OCI-LY7 (cell line): ENCODE measurements at regions not wholly inside any gene's neighbourhood (a gene's known extent, or its start where the extent isn't known, plus 50 kb on each side); places are given as distances from the start of the nearest gene placed in this dataset.

Experiments
- BruUV-seq: library from RNA; stranded (reverse); fragments of 400-500 nt; replicated peaks from 2 replicates; lab custom pipeline; 2021; lab: Mats Ljungman, UMichigan
- CTCF ChIA-PET: fragments of 300-600 bp; sonication (Branson Sonifier 250); formaldehyde crosslinking; loops from one replicate; lab custom pipeline; 2022; ENCODE audit warnings: antibody characterized with exemption; ENCODE audit not compliant: unreplicated experiment; lab: Charles Lee
- POLR2A ChIA-PET: fragments of 300-600 bp; sonication (Branson Sonifier 250); formaldehyde crosslinking; loops from one replicate; lab custom pipeline; 2022; ENCODE audit warnings: antibody characterized with exemption; lab: Charles Lee
- DNase-seq: peaks from one replicate; pipeline ENCODE4 v3.0.0-alpha.2; 2015; ENCODE audit warnings: low spot score
- H2AFZ ChIP-seq: fragments of 200-600 bp; sonication (generic), shearing (Covaris generic); 2 replicates; pipeline ENCODE4 v1.6.1; 2014; ENCODE audit warnings: mild to moderate bottlenecking, antibody characterized with exemption, low read length, moderate library complexity
- H3K27ac ChIP-seq: fragments of 200-600 bp; sonication (generic); 2 replicates; pipeline ENCODE4 v1.5.1; 2014; ENCODE audit warnings: mixed run types, low read depth, mild to moderate bottlenecking, moderate library complexity, low read length, inconsistent platforms; ENCODE audit not compliant: poor library complexity, severe bottlenecking
- H3K36me3 ChIP-seq: fragments of 200-600 bp; sonication (generic); 2 replicates; pipeline ENCODE4 v1.6.1; 2014; ENCODE audit warnings: mild to moderate bottlenecking, antibody characterized with exemption, low read length, moderate library complexity, mixed read lengths; ENCODE audit not compliant: insufficient read depth
- H3K4me1 ChIP-seq: fragments of 200-600 bp; sonication (generic); 2 replicates; pipeline ENCODE4 v1.5.1; 2014; ENCODE audit warnings: mild to moderate bottlenecking, low read length; ENCODE audit not compliant: insufficient read depth, poor library complexity, severe bottlenecking
- H3K4me2 ChIP-seq: fragments of 200-600 bp; sonication (generic); 2 replicates; pipeline ENCODE4 v1.6.1; 2014; ENCODE audit warnings: mild to moderate bottlenecking, low read length
- H3K4me3 ChIP-seq: fragments of 200-600 bp; sonication (generic); 2 replicates; pipeline ENCODE4 v1.5.1; 2014; ENCODE audit warnings: mild to moderate bottlenecking, low read depth, low read length; ENCODE audit not compliant: poor library complexity, severe bottlenecking
- H3K79me2 ChIP-seq: fragments of 200-600 bp; sonication (generic); 2 replicates; pipeline ENCODE4 v1.6.1; 2016; ENCODE audit warnings: low read depth, mild to moderate bottlenecking, low read length, moderate library complexity, mixed read lengths; ENCODE audit not compliant: insufficient read depth
- H3K9me2 ChIP-seq: fragments of 200-600 bp; sonication (generic); 2 replicates; pipeline ENCODE4 v1.6.1; 2016; ENCODE audit warnings: mild to moderate bottlenecking, low read length, mixed read lengths; ENCODE audit not compliant: insufficient read depth
- H3K9me3 ChIP-seq: fragments of 200-600 bp; sonication (generic); 2 replicates; pipeline ENCODE4 v1.6.1; 2014; ENCODE audit warnings: mild to moderate bottlenecking, mixed run types, low read length, mixed read lengths
- H4K20me1 ChIP-seq: fragments of 200-600 bp; sonication (generic); 2 replicates; pipeline ENCODE4 v1.6.1; 2014; ENCODE audit warnings: mild to moderate bottlenecking, antibody characterized with exemption, low read length, moderate library complexity, mixed read lengths; ENCODE audit not compliant: insufficient read depth
- CTCF ChIP-seq: fragments of 200-600 bp; sonication (generic); conservative IDR thresholded peaks from 2 replicates; pipeline ENCODE4 v1.5.1; 2014; ENCODE audit warnings: mild to moderate bottlenecking, antibody characterized with exemption, low read length, moderate library complexity, mixed read lengths
- EZH2phosphoT487 ChIP-seq: fragments of 200-600 bp; sonication (generic); IDR thresholded peaks from 2 replicates; pipeline ENCODE4 v1.6.1; 2018; ENCODE audit warnings: low read depth, borderline replicate concordance, mild to moderate bottlenecking, mixed run types, antibody characterized with exemption, low read length, moderate library complexity, mixed read lengths
- intact Hi-C: fragments of 100-400 bp; cut with micrococcal nuclease; formaldehyde crosslinking; loops from one replicate; pipeline ENCODE4 v1.10.0; 2022; ENCODE audit not compliant: unreplicated experiment

GRCh38 chr12:89933911-89934310 lies 225.3 kb upstream of the ATP2B1 start:
- H3K9me3 ChIP-seq, result peaks cover 4% of the 10 kb centered on the region; the same call in 1 of the 2 replicates
- H4K20me1 ChIP-seq, result no peaks in the 10 kb centered on the region
- H3K9me2 ChIP-seq, result no peaks in the 10 kb centered on the region
- TF ChIP-seq EZH2phosphoT487 (no peak), CTCF (no peak)
- no peaks in the 10 kb centered on the region for H3K36me3 ChIP-seq
- POLR2A ChIA-PET, result interaction anchor here (0.5 to 1.1 kb wide), 5 partner anchors 9 to 231 kb away, joined by 3 to 7 read pairs (median 3); no protein-coding TSS in a partner anchor
- no peak for DNase-seq
- H3K4me2 ChIP-seq, result no peak overlapping the region
- no peak overlapping the region for H3K4me3 ChIP-seq
- peaks cover 24% of the 10 kb centered on the region for H3K4me1 ChIP-seq
- intact Hi-C loops, result no loop called here
- peak overlapping the region; percentile 14; the same call in 1 of the 2 replicates for H2AFZ ChIP-seq
- BruUV-seq, result no TSS peak
- H3K27ac ChIP-seq, result no peak overlapping the region
- peaks cover 4% of the 10 kb centered on the region; the same call in 1 of the 2 replicates for H3K79me2 ChIP-seq
- CTCF ChIA-PET, result no interaction called here

GRCh38 chr12:89932954-89933353 lies 224.3 kb upstream of the ATP2B1 start:
- TF ChIP-seq EZH2phosphoT487, result no peak
- TF ChIP-seq CTCF, result no peak
- H3K9me3 ChIP-seq, result peaks cover 4% of the 10 kb centered on the region; the same call in 1 of the 2 replicates
- ChIA-PET CTCF (no interaction called here), POLR2A (interaction anchor here (0.7 to 1.1 kb wide), 4 partner anchors 8 to 74 kb away, joined by 3 to 7 read pairs (median 3); no protein-coding TSS in a partner anchor)
- no peaks in the 10 kb centered on the region for H3K36me3 ChIP-seq
- peaks cover 13% of the 10 kb centered on the region; the same call in 1 of the 2 replicates for H3K79me2 ChIP-seq
- intact Hi-C loops, result no loop called here
- no peak overlapping the region for H3K4me2 ChIP-seq
- H4K20me1 ChIP-seq, result no peaks in the 10 kb centered on the region
- DNase-seq, result no peak
- no peak overlapping the region for H3K4me3 ChIP-seq
- H2AFZ ChIP-seq, result peak overlapping the region; percentile 14; the same call in 1 of the 2 replicates
- peaks cover 33% of the 10 kb centered on the region for H3K4me1 ChIP-seq
- BruUV-seq, result no TSS peak
- H3K27ac ChIP-seq, result no peak overlapping the region
- no peaks in the 10 kb centered on the region for H3K9me2 ChIP-seq

- H3K4me2 ChIP-seq, result peak overlapping the region; percentile 87
- no TSS peak for BruUV-seq
- H2AFZ ChIP-seq, result peak overlapping the region; percentile 84; the same call in 1 of the 2 replicates
- H3K79me2 ChIP-seq, result peaks cover 18% of the 10 kb centered on the region; the same call in 1 of the 2 replicates
- H3K9me2 ChIP-seq, result no peaks in the 10 kb centered on the region
- ChIA-PET POLR2A (interaction anchor here (0.6 to 3.5 kb wide), 17 partner anchors 8 to 223 kb away, joined by 3 to 23 read pairs (median 5); partner anchors contain the start of gene ATP2B1), CTCF (no interaction called here)
- peak; percentile 56 for DNase-seq
- no peak for TF ChIP-seq CTCF
- no peak for TF ChIP-seq EZH2phosphoT487
- peak overlapping the region; percentile 97 for H3K27ac ChIP-seq
- H3K4me1 ChIP-seq, result peaks cover 49% of the 10 kb centered on the region
- H3K9me3 ChIP-seq, result peaks cover 4% of the 10 kb centered on the region; the same call in 1 of the 2 replicates
- peak overlapping the region; percentile 69 for H3K4me3 ChIP-seq
- H3K36me3 ChIP-seq, result no peaks in the 10 kb centered on the region
- intact Hi-C loops, result loop anchor here (5.0 kb wide), 3 partner anchors 66 to 174 kb away; no protein-coding TSS in a partner anchor
- no peaks in the 10 kb centered on the region for H4K20me1 ChIP-seq
These were observed 219.8 kb upstream of the ATP2B1 start for GRCh38 chr12:89928467-89928866.
